ENCODE measurements at regions not wholly inside any gene's neighbourhood (a gene's known extent, or its start where the extent isn't known, plus 50 kb on each side); places are given as distances from the start of the nearest gene placed in this dataset.
"Not testable (repeated sequence)": the region's sequence is repeated elsewhere in the genome, so short reads cannot be mapped to it uniquely, and the experiment has no call there.

DNA sequence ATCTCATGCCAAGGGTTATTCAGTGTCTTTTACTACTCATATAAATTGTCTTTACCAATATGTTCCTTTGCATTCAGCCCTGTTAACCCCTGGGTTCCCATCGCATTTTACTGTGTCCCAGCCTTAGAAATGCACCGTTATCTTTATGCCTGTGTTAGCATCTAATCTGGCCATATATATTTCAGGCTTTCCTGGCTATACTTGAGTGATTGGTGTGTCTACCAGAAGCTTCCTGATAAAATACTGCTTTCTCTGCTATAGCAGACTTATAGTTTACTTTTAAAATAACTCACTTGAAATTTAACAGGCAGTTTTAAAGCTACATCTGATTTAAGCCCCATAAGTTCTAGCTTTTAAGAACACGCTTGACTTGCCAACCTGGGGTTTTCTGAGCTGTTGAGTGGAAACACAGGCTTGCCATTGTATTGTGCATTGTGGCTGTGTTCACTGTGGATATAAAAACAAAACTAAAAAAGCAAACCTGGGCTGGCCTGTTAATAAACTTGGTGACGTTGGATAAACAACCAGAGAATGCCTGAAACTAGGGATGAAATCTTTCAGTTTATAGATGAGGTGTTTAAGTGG, 185.3 kb upstream of the TAPT1 start:
- H3K27ac ChIP-seq, result no peak overlapping the region
- no peak for TF ChIP-seq ZFX (IDR thresholded peaks at IDR 0.05)
- TF ChIP-seq, protein P1, sequence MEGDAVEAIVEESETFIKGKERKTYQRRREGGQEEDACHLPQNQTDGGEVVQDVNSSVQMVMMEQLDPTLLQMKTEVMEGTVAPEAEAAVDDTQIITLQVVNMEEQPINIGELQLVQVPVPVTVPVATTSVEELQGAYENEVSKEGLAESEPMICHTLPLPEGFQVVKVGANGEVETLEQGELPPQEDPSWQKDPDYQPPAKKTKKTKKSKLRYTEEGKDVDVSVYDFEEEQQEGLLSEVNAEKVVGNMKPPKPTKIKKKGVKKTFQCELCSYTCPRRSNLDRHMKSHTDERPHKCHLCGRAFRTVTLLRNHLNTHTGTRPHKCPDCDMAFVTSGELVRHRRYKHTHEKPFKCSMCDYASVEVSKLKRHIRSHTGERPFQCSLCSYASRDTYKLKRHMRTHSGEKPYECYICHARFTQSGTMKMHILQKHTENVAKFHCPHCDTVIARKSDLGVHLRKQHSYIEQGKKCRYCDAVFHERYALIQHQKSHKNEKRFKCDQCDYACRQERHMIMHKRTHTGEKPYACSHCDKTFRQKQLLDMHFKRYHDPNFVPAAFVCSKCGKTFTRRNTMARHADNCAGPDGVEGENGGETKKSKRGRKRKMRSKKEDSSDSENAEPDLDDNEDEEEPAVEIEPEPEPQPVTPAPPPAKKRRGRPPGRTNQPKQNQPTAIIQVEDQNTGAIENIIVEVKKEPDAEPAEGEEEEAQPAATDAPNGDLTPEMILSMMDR (conservative IDR thresholded peaks at IDR 0.05), result no peak

DNA sequence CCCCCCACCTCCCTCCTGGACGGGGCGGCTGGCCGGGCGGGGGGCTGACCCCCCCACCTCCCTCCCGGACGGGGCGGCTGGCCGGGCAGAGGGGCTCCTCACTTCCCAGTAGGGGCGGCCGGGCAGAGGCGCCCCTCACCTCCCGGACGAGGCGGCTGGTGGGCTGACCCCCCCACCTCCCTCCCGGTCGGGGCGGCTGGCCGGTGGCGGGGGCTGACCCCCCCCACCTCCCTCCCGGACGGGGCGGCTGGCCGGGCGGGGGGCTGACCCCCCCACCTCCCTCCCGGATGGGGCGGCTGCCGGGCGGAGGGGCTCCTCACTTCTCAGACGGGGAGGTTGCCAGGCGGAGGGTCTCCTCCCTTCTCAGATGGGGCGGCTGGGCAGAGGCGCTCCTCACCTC, 166.9 kb upstream of the TAPT1 start:
- H3K27ac ChIP-seq, result not testable (repeated sequence)

DNA sequence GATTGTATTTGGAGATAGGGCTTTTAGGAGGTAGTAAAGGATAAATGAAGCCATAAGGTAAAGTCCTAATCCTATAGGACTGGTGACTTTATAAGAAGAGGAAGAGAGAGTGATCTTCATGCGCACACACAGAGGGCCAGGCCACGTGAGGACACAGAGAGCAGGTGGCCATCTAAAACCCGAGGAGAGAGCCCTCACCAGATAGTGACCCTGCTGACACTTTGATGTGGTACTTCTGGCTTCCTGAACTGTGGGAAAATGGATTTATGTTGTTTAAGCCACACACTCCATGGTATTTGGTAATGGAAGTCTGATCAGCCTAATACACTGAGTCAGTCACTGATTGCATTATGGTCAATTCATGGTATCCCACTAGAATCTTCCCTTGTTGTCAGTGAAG, 164.9 kb upstream of the TAPT1 start:
- TF ChIP-seq ZFX (IDR thresholded peaks at IDR 0.05), result no peak
- TF ChIP-seq, protein P1 (conservative IDR thresholded peaks at IDR 0.05), result no peak

DNA sequence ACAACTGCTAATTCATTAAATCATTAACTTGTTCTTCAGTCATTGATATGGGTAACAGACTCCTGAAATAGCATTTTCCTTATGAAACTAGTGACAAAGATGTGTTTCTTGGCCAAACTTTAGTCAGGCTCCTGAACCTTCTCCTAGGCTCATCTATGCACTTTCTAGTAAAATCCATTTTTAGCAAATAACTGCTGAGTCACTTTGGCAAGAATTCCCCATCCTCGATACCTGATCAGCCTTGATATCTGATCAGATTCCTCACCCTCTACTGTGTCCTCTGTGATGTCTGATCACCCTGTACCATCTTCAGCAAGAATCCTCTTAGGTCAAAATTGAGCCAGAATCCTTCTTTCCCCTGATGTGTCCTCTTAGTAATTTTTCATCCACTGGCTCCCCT, 161.2 kb upstream of the TAPT1 start:
- no peak overlapping the region for H3K27ac ChIP-seq
- TF ChIP-seq, protein P1 (conservative IDR thresholded peaks at IDR 0.05), result no peak
- no peak for TF ChIP-seq ZFX (IDR thresholded peaks at IDR 0.05)

More for the DNA sequence above, 164.9 kb upstream of the TAPT1 start:
- no peak overlapping the region for H3K27ac ChIP-seq

DNA sequence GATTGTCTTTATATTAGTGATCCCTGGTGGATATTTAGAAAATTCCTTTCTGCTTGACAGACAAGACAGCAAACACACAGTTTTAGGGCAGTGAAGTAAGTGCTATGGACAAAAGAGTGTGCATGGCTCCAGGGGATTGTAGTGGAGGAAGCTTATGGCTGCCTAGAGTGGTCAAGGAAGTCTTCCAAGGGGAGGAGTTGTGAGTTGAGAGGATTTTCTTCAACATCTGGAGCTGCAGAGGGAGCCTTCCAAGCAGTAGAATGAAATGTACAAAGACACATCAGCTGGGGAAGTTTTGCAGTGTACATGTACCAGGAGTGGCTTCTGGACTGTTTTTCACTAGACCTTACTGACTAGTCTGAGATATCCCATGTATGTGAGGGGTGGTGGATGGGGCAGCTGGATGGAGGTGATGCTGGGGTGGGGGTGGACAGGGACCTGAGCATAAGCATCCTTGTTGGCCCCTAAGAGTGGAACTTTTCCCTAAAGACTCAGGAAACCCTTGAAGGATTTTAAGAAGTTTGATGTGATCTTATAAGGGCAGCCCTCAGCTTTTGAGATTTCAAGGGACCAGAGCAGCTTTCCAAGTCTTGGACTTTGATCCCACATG, 160.5 kb upstream of the TAPT1 start:
- H3K27ac ChIP-seq, result no peak overlapping the region
- TF ChIP-seq, protein P1 (conservative IDR thresholded peaks at IDR 0.05), result no peak
- no peak for TF ChIP-seq ZFX (IDR thresholded peaks at IDR 0.05)

DNA sequence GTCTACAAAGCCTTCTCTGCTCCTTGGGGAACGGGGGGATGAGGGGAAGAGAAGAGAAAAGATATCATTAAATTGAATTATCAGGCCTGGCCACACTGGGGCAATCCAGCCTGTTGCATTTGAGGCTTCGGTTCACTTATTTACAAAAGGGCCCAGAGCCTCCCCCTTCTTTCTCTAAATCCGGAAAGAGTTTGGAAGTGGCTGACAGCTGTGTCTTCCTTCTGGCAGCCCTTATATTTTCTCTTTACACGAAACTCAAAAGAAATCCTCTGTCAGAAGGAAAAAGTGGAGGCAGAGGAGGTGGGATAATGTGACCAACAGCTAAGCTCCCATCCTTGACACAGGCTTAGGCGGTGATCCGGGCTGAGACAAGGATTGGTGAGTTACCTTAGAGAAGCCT, 158.3 kb upstream of the TAPT1 start:
- no peak overlapping the region for H3K27ac ChIP-seq
- TF ChIP-seq ZFX (IDR thresholded peaks at IDR 0.05), result no peak
- TF ChIP-seq, protein P1 (conservative IDR thresholded peaks at IDR 0.05), result no peak

DNA sequence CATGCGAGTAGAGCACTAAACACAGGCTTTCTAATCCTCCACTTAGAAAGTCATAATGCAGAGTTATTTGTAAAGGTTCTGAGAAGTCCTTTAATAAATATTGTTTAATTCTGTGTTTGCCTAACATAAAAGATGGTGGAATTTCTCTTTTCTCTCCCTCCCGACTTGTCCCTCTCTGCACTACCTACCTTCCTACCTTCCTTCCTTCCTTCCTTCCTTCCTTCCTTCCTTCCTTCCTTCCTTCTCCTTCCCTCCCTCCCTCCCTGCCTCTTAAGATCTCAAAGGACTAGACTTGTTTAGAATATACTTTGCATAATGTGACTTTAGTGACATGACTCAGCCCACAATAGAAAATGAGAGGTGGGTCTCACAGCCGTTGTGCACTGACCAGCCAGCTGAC, 156.3 kb upstream of the TAPT1 start:
- TF ChIP-seq, protein P1 (conservative IDR thresholded peaks at IDR 0.05), result no peak
- TF ChIP-seq ZFX (IDR thresholded peaks at IDR 0.05), result no peak

DNA sequence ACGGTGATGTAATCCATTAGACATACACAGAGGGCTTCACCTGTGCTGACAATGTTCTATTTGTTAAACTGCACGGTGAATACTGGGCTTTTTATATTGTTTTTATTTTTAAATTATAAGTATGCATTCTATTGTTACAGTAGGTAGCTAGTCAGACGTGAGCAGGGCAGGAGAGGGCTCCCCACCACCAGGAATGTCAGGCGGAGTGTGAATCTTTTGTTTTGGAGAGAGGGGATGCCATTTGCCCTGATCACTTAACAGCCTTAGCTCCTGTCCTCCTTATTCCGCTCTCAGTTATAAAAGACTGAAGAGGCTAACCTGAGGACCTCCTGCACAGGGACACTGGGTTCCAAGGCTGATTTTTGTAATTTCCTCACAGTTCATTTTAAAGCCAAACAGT, 151.6 kb upstream of the TAPT1 start:
- TF ChIP-seq ZFX (IDR thresholded peaks at IDR 0.05), result no peak
- TF ChIP-seq, protein P1 (conservative IDR thresholded peaks at IDR 0.05), result no peak

More for the DNA sequence above, 156.3 kb upstream of the TAPT1 start:
- no peak overlapping the region for H3K27ac ChIP-seq

More for the DNA sequence above, 151.6 kb upstream of the TAPT1 start:
- H3K27ac ChIP-seq, result no peak overlapping the region

Measured in C4-2B (cell line).